ENCODE measurements at regions not wholly inside any gene's neighbourhood (a gene's known extent, or its start where the extent isn't known, plus 50 kb on each side); places are given as distances from the start of the nearest gene placed in this dataset.

GRCh38 chr12:13299457-13299856 lies 102.9 kb downstream of the EMP1 start:
- 60% methylated on average over 1 of the region's 1 CpG; no CpG with 5 or more reads in 1 of the 2 experiments for WGBS, 2 experiments (ENCODE audit: extremely low coverage in 2 of 2, insufficient read length in 1 of 2)
- dilution Hi-C loops (cut with HindIII; ENCODE audit: low sequenced_read_pairs, unreplicated experiment) = no loop called here

More at GRCh38 chr12:13299457-13299856, 102.9 kb downstream of the EMP1 start:
- no peak overlapping the region for H3K27ac ChIP-seq (ENCODE audit: insufficient read depth, low read length)
- no peak overlapping the region for H2BK20ac ChIP-seq (ENCODE audit: low read depth, low read length)
- H3K4me2 ChIP-seq (ENCODE audit: low read depth, low read length) = no peak overlapping the region
- no peaks in the 10 kb centered on the region for H4K20me1 ChIP-seq (ENCODE audit: insufficient read depth, low read length)
- no peak overlapping the region for H2BK5ac ChIP-seq (ENCODE audit: low read depth, low read length, poor library complexity, severe bottlenecking)
- TF ChIP-seq MAZ (IDR thresholded peaks at IDR 0.05; ENCODE audit: borderline replicate concordance, low read depth, low read length) (no peak), CEBPB (IDR thresholded peaks at IDR 0.05; ENCODE audit: low read depth, low read length) (no peak), SMC3 (IDR thresholded peaks at IDR 0.05; ENCODE audit: low read depth, low read length) (no peak), RAD21 (IDR thresholded peaks at IDR 0.05; ENCODE audit: low read length) (no peak), MXI1 (IDR thresholded peaks at IDR 0.05; ENCODE audit: borderline replicate concordance, low read depth, low read length) (no peak), RFX5 (IDR thresholded peaks at IDR 0.05; ENCODE audit: low read depth, low read length) (no peak), MAFK (IDR thresholded peaks at IDR 0.05; ENCODE audit: low read depth, low read length) (no peak)
- TF ChIP-seq, protein P1, sequence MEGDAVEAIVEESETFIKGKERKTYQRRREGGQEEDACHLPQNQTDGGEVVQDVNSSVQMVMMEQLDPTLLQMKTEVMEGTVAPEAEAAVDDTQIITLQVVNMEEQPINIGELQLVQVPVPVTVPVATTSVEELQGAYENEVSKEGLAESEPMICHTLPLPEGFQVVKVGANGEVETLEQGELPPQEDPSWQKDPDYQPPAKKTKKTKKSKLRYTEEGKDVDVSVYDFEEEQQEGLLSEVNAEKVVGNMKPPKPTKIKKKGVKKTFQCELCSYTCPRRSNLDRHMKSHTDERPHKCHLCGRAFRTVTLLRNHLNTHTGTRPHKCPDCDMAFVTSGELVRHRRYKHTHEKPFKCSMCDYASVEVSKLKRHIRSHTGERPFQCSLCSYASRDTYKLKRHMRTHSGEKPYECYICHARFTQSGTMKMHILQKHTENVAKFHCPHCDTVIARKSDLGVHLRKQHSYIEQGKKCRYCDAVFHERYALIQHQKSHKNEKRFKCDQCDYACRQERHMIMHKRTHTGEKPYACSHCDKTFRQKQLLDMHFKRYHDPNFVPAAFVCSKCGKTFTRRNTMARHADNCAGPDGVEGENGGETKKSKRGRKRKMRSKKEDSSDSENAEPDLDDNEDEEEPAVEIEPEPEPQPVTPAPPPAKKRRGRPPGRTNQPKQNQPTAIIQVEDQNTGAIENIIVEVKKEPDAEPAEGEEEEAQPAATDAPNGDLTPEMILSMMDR (conservative IDR thresholded peaks at IDR 0.05; ENCODE audit: low read depth, low read length) = no peak
- H3K14ac ChIP-seq (replicated peaks; ENCODE audit: low read depth, low read length) = no peak overlapping the region
- peaks cover 6% of the 10 kb centered on the region for H3K27me3 ChIP-seq (ENCODE audit: control insufficient read depth, insufficient read depth, low read length)
- no peak overlapping the region for H2BK15ac ChIP-seq (ENCODE audit: low read depth, low read length)
- H2AK9ac ChIP-seq (replicated peaks; ENCODE audit: low read depth, low read length, poor library complexity) = no peak overlapping the region
- H4K8ac ChIP-seq (ENCODE audit: low read depth in 2 of 2, low read length in 2 of 2) = no peak overlapping the region
- no peak overlapping the region for H3K23ac ChIP-seq (ENCODE audit: low read depth, low read length)
- DNase-seq (no peak), ATAC-seq (ENCODE audit: low read depth) (no peak)
- CTCF ChIA-PET = interaction anchor here (0.7 to 1.3 kb wide), 2 partner anchors 12 to 21 kb away, joined by 3 read pairs; no protein-coding TSS in a partner anchor
- POLR2A ChIA-PET (ENCODE audit: unreplicated experiment) = no interaction called here
- no peak overlapping the region for H3K18ac ChIP-seq (ENCODE audit: low read depth, low read length)
- H2AFZ ChIP-seq (replicated peaks; ENCODE audit: low read length, poor library complexity) = no peak overlapping the region
- H3K4ac ChIP-seq (ENCODE audit: low read depth, low read length) = no peak overlapping the region
- H4K91ac ChIP-seq (ENCODE audit: insufficient read depth, low read depth, low read length) = no peak overlapping the region
- no peak overlapping the region for H3K9ac ChIP-seq (ENCODE audit: low read depth, low read length)
- intact Hi-C loops (cut with micrococcal nuclease) = no loop called here
- H3K4me3 ChIP-seq (ENCODE audit: insufficient read depth, low read depth, low read length) = no peak overlapping the region
- no peak overlapping the region for H3K56ac ChIP-seq (ENCODE audit: extremely low read depth, insufficient read depth, low read length)
- H3K79me1 ChIP-seq (ENCODE audit: low read depth in 1 of 2, low read length in 2 of 2) = no peaks in the 10 kb centered on the region
- H4K5ac ChIP-seq (ENCODE audit: low read depth, low read length) = no peak overlapping the region
- no peaks in the 10 kb centered on the region for H3K9me1 ChIP-seq (ENCODE audit: insufficient read depth, low read length)
- no peak overlapping the region for H2AK5ac ChIP-seq (ENCODE audit: low read depth, low read length)
- H2BK120ac ChIP-seq (ENCODE audit: low read depth, low read length) = no peak overlapping the region
- no peaks in the 10 kb centered on the region for H3K9me3 ChIP-seq (ENCODE audit: control insufficient read depth, insufficient read depth, low read length)
- in situ Hi-C loops (cut with MboI; ENCODE audit: low sequenced_read_pairs) = loop anchor here (25.0 kb wide), 1 partner anchor 238 kb away; no protein-coding TSS in a partner anchor
- H3K4me1 ChIP-seq (ENCODE audit: control insufficient read depth, insufficient read depth, low read length) = no peaks in the 10 kb centered on the region
- no peaks in the 10 kb centered on the region for H3K36me3 ChIP-seq (ENCODE audit: control insufficient read depth, insufficient read depth, low read length)
- no TSS peak for BruUV-seq (replicated peaks)

Data from IMR-90 (cell line).